Glutamatergic neuron (in vitro differentiated cells): ENCODE measurements at regions not wholly inside any gene's neighbourhood (a gene's known extent, or its start where the extent isn't known, plus 50 kb on each side); places are given as distances from the start of the nearest gene placed in this dataset.

Experiments used
- DNase-seq: peaks from one replicate; pipeline ENCODE4 v3.0.0; 2022
- H3K27ac Mint-ChIP-seq: one replicate; pipeline ENCODE4 v1.8.0; 2020; ENCODE audit warnings: mild to moderate bottlenecking, mixed read lengths, inconsistent platforms; ENCODE audit not compliant: unreplicated experiment
- H3K27me3 Mint-ChIP-seq: one replicate; pipeline ENCODE4 v1.8.0; 2020; ENCODE audit warnings: mild to moderate bottlenecking, moderate library complexity, mixed read lengths, inconsistent platforms; ENCODE audit not compliant: unreplicated experiment
- H3K36me3 Mint-ChIP-seq: one replicate; pipeline ENCODE4 v1.8.0; 2020; ENCODE audit warnings: mild to moderate bottlenecking, mixed read lengths, inconsistent platforms; ENCODE audit not compliant: unreplicated experiment
- H3K4me1 Mint-ChIP-seq: one replicate; pipeline ENCODE4 v1.8.0; 2020; ENCODE audit warnings: mild to moderate bottlenecking, low read depth, mixed read lengths, inconsistent platforms; ENCODE audit not compliant: unreplicated experiment
- H3K4me3 Mint-ChIP-seq: one replicate; pipeline ENCODE4 v1.8.0; 2020; ENCODE audit warnings: mild to moderate bottlenecking, mixed read lengths, inconsistent platforms; ENCODE audit not compliant: unreplicated experiment
- H3K9me3 Mint-ChIP-seq: one replicate; pipeline ENCODE4 v1.8.0; 2020; ENCODE audit warnings: mild to moderate bottlenecking, moderate library complexity, mixed read lengths, inconsistent platforms; ENCODE audit not compliant: unreplicated experiment
- TF ChIP-seq, protein P1 (sequence below): fragments of 200-600 bp; sonication (generic); IDR thresholded peaks from one replicate; pipeline ENCODE4 v1.5.0; 2021; ENCODE audit not compliant: partially characterized antibody, unreplicated experiment

GRCh38 chr18:51339856-51340255 is 142.4 kb upstream of the MEX3C start:
- TF ChIP-seq, protein P1, sequence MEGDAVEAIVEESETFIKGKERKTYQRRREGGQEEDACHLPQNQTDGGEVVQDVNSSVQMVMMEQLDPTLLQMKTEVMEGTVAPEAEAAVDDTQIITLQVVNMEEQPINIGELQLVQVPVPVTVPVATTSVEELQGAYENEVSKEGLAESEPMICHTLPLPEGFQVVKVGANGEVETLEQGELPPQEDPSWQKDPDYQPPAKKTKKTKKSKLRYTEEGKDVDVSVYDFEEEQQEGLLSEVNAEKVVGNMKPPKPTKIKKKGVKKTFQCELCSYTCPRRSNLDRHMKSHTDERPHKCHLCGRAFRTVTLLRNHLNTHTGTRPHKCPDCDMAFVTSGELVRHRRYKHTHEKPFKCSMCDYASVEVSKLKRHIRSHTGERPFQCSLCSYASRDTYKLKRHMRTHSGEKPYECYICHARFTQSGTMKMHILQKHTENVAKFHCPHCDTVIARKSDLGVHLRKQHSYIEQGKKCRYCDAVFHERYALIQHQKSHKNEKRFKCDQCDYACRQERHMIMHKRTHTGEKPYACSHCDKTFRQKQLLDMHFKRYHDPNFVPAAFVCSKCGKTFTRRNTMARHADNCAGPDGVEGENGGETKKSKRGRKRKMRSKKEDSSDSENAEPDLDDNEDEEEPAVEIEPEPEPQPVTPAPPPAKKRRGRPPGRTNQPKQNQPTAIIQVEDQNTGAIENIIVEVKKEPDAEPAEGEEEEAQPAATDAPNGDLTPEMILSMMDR, result no peak
- DNase-seq, result no peak
- Mint-ChIP-seq H3K4me1 (no peaks in the 10 kb centered on the region), H3K27ac (no peak overlapping the region), H3K4me3 (no peak overlapping the region), H3K27me3 (no peaks in the 10 kb centered on the region), H3K9me3 (no peaks in the 10 kb centered on the region), H3K36me3 (no peaks in the 10 kb centered on the region)

- H3K4me1 Mint-ChIP-seq, result no peaks in the 10 kb centered on the region
These were observed 142.9 kb upstream of the MEX3C start for GRCh38 chr18:51340332-51340731.

GRCh38 chr18:51342815-51343214 is 145.3 kb upstream of the MEX3C start:
- no peak overlapping the region for H3K27ac Mint-ChIP-seq
- TF ChIP-seq, protein P1, result no peak
- no peaks in the 10 kb centered on the region for H3K36me3 Mint-ChIP-seq
- H3K4me1 Mint-ChIP-seq, result no peaks in the 10 kb centered on the region
- no peaks in the 10 kb centered on the region for H3K9me3 Mint-ChIP-seq
- H3K27me3 Mint-ChIP-seq, result no peaks in the 10 kb centered on the region
- no peak overlapping the region for H3K4me3 Mint-ChIP-seq
- DNase-seq, result no peak

More at GRCh38 chr18:51340332-51340731, 142.9 kb upstream of the MEX3C start:
- H3K36me3 Mint-ChIP-seq, result no peaks in the 10 kb centered on the region
- H3K27me3 Mint-ChIP-seq, result no peaks in the 10 kb centered on the region
- no peaks in the 10 kb centered on the region for H3K9me3 Mint-ChIP-seq
- DNase-seq, result no peak
- H3K27ac Mint-ChIP-seq, result no peak overlapping the region
- H3K4me3 Mint-ChIP-seq, result no peak overlapping the region
- TF ChIP-seq, protein P1, result no peak

GRCh38 chr18:51345848-51346391 is 148.4 kb upstream of the MEX3C start:
- DNase-seq, result no peak

DNA sequence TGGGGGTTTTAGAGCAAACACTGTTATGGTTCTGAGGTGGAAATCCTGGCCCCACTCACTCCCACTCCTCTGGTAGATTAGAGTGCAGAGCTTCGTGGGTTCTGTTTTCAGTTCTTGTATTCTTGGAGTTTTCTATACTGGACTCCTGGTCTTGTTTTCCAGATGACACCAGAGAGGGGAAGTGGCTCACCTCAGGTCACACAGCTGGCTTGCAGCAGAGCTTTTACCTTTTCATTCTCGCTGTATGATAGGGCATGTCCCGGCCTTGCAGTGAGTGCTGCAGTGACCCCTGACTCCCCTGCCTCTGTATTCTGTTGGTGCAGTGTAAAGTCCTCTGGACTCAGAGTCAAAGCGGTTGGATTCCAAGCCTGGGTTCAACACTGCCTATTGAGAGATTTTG is 148.9 kb upstream of the MEX3C start:
- Mint-ChIP-seq H3K27ac (no peak overlapping the region), H3K27me3 (no peaks in the 10 kb centered on the region), H3K36me3 (no peaks in the 10 kb centered on the region), H3K9me3 (no peaks in the 10 kb centered on the region), H3K4me1 (no peaks in the 10 kb centered on the region), H3K4me3 (no peak overlapping the region)
- DNase-seq, result no peak
- TF ChIP-seq, protein P1, result no peak

More at GRCh38 chr18:51345848-51346391, 148.4 kb upstream of the MEX3C start:
- no peak overlapping the region for H3K4me3 Mint-ChIP-seq
- no peak overlapping the region for H3K27ac Mint-ChIP-seq
- TF ChIP-seq, protein P1, result no peak
- no peaks in the 10 kb centered on the region for H3K9me3 Mint-ChIP-seq
- H3K4me1 Mint-ChIP-seq, result no peaks in the 10 kb centered on the region
- no peaks in the 10 kb centered on the region for H3K36me3 Mint-ChIP-seq
- no peaks in the 10 kb centered on the region for H3K27me3 Mint-ChIP-seq
